ENCODE measurements at regions not wholly inside any gene's neighbourhood (a gene's known extent, or its start where the extent isn't known, plus 50 kb on each side); places are given as distances from the start of the nearest gene placed in this dataset.
A peak's percentile ranks its signal among the peaks of the same experiment; 100 is the strongest.

- DNase-seq: no peak
These were observed 319.2 kb upstream of the LRATD1 start for GRCh38 chr2:14313341-14313740.

DNA sequence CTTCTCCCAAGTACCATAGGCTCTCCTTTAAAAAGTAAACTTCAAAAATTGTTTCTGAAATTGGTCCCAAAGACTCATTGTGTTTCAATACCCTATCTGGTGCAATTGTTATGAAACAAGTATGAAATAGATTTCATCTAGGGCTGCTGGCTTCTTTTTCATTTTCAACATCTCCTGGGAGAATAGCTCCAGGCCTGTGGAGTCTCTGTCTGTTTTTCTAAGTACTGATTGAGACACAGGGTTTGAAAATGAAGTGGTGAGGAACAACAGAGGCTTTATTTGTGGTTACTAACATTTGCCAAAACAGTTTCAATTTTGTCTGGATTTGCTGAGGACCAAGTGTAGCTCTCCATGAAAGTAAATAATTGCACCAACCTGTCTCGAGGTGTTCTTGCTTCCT lies 315.9 kb upstream of the LRATD1 start:
- DNase-seq: no peak

DNA sequence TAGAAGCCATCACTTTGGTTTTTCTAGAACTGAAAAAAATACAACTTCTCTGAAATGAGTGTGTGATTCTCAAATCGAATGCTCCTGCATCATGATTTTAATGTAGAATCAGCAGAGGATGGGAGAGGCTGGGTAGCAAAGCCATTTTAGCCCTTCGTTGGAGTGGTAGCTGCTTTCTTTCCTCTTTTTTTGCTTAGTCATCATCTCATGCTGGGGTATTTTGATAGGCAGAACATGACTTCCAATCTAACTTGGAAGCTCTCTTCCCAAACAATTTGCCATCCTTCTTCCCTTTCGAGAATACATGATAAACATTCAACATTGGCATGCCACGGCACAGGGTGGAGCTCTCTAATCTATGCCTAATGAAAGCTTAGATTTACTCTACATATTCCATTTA lies 311.2 kb upstream of the LRATD1 start:
- no peak for DNase-seq

DNA sequence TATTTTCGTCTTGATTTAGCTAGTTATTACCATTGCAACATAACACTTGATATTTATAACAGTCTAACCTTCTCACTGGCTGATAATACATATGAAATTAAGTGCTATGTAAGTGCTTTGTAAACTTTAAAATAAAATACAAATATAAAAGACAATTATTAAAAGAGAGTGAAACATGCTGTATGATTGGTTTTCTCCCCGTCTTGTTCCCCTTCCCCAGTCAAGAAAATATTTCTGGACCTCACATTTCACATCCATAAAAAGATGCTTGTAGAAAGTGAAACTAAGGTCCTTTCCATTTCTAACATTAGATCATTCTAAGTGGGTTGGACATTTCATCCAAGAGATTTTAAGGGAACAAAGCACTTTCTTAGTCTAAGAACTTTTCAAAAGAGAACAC lies 310.2 kb upstream of the LRATD1 start:
- DNase-seq: no peak

DNA sequence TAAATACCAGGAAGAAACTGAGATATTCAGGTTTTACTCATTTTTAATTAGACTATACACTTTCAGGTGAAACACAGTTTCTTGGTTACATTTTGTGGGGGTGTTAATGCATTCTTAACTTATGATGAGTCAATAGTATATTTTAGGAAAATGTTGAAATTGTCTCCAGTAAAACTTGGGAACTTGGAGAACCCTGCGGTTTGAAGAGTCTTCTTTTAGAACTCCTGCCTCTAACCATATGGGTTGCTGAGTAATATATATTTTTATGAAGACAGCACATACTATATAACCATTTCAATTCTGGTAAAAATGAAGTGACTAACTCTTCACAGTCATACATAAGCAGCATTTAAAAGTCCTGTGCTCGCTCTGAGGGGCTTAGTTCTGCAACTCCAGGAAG lies 308.2 kb upstream of the LRATD1 start:
- DNase-seq: no peak

DNA sequence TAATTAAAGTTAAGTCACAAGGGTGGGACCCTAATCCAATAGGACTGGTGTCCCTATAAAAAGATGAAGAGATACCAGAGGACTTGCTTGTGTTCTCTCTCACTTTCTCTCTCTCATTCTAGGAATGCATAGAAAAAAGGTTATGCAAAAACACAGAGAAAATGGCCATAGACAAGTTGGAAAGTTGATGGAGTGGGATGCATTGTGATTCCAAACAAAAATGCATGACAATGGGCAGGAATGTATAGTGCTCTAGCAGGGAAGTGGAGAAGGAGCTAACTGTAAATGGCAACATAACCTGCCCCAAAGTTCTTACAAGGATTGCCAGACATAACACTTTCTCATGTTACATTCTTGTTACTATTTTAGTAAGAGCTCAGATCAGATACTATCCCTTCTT lies 301.6 kb upstream of the LRATD1 start:
- DNase-seq: no peak

- DNase-seq: no peak
These were observed 295.6 kb upstream of the LRATD1 start for GRCh38 chr2:14336759-14337382.

DNA sequence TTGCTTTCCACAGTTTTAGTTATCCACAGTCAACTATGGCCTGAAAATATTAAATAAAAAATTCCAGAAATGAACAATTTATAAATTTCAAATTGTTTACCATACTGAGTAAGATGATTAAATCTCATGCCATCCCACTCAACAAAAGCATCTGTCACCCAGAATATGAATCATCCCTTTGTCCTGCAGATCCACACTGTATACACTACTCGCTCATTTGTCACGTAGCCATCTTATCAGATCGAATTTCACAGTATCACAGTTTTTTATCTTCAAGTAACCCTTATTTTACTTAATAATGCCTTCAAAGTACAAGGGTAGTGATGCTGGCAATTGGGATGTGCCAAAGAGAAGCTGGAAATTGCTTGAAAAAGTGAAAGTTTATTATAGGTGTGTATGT lies 291.8 kb upstream of the LRATD1 start:
- DNase-seq: no peak

DNA sequence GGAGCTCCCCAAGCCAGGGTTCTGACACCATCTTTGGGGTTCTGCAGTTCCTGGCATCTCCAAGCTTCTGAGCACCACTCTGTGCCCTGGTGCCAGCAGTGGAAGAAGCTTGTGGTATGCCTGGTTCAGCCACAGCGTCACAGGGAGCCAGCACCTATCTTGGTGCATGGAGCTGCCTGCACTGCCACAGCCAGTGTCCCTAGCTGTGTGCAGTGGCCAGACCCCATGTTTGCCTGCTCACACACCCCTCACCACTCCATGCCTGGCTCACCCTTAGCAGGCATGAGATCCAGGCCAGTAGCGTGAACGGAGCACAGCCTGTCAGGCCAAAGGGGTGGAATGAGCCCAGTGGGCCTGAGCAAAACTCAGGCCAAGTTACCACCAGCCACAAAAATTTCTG lies 290.2 kb upstream of the LRATD1 start:
- DNase-seq: no peak

DNA sequence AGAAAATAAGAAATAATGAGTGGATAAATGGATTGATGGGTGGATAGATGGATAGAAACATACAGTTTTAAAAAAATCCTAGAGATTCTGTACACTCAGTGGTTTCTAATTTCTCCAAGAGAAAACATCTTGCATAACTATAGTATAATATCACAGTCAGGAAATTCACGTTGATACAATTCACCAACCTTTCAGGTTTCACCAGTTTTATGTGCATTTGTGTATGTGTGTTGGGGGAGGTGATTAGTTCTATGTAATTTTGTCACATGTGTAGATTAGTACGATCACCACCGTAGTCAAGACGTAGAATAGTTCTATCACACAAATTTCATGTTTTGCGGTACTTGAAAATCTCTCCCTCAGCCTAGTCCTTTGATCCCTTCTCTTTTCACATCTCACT lies 288.2 kb upstream of the LRATD1 start:
- no peak for DNase-seq

GRCh38 chr2:14348247-14348646 lies 284.3 kb upstream of the LRATD1 start:
- no peak for DNase-seq

- DNase-seq: no peak
These were observed 281.7 kb upstream of the LRATD1 start for GRCh38 chr2:14350856-14351255.

GRCh38 chr2:14352067-14352466 lies 280.4 kb upstream of the LRATD1 start:
- no peak for DNase-seq

DNA sequence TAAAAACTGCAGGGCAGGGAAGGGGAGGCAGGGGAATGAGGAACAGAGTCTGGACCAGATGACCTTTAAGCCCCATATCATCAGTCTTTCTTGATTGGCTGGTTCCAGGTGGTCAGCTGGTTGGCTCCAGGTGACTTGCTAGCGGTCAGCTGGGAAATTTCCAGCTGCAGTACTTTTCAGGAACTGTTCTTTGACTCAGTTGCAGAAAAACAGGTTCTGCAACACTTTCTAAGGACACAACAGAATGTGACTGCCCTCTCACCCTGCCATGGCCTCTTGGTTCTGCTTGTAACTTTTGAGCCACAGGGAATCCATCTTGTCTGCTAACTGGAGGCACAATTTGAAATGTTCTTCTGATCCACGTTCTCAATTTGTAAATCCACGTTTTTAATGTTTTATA lies 278.3 kb upstream of the LRATD1 start:
- DNase-seq: no peak

DNA sequence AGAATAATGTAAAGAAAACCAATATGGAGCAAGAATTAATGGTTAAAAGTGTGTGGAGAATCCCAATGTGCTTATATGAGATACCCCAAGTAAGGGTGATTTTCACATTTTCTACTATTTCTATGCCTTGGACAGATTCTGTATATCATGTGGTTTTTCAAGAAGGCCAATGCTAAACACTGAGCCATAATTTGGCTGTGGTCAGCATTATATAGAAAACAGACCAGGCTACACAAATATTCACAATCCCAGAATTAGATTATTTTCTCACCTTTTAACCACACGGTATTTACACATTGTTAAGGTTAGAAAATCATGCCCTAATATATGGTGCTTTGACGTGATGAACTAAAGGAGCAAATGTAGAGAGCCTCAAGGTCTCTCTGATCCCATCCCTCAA lies 277.4 kb upstream of the LRATD1 start:
- no peak for DNase-seq

DNA sequence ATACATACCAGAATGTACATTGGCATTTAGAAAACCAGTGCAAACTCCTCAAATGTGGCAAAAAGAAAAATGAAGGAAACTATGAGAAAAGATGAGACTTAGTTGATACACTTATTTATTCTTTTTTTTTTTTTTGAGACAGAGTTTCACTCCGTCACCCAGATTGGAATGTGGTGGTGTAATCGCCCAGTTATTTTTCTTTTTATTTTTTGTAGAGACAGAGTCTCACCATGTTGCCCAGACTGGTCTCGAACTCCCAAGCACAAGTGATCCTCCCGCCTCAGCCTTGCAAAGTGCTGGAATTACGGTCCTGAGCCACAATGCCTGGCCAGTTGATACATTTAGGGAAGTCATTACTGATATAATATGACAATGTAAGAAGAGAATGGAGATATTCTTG lies 274.2 kb upstream of the LRATD1 start:
- DNase-seq: no peak

GRCh38 chr2:14358774-14359173 lies 273.7 kb upstream of the LRATD1 start:
- no peak for DNase-seq

- DNase-seq: no peak
These were observed 269.4 kb upstream of the LRATD1 start for GRCh38 chr2:14363137-14363536.

DNA sequence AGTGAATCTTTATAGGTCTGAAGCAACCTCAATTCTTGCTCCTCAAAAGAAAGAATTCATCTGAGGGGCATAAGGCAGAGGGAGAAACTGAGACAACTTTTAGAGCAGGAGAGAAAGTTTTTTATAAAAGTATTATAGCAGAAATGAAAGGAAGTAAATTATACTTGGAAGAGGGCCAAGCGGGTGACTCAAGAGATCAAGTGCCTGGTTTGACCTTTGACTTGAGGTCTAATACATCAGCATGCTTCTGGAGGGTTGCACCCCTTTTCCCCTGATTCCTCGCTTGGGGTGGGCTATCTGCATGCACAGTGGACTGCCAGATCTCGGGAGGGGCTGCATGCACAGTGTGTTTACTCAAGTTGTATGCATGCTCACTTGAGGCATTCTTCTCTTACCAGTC lies 268.5 kb upstream of the LRATD1 start:
- no peak for DNase-seq

- no peak for DNase-seq
These were observed 268.0 kb upstream of the LRATD1 start for GRCh38 chr2:14364471-14364870.

GRCh38 chr2:14385043-14385442 lies 247.5 kb upstream of the LRATD1 start:
- DNase-seq: no peak

GRCh38 chr2:14387332-14387731 lies 245.2 kb upstream of the LRATD1 start:
- no peak for DNase-seq

DNA sequence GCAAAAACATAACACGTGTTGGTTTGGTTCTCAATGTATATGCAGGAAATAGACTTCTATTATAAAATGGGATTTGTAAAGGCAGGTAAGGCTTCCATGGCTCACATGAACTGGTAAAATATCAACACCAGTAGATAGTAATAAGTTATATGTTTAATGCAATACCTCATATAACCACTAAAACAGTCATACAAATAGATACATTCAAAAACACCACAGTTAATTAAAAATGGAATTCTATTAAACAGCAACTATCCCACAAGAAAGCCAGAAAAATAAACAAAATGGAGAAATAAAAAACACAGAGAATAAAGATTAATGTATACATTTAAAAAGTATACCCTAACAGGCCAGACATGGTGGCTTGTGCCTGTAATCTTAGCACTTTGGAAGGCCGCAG lies 243.8 kb upstream of the LRATD1 start:
- no peak for DNase-seq

DNA sequence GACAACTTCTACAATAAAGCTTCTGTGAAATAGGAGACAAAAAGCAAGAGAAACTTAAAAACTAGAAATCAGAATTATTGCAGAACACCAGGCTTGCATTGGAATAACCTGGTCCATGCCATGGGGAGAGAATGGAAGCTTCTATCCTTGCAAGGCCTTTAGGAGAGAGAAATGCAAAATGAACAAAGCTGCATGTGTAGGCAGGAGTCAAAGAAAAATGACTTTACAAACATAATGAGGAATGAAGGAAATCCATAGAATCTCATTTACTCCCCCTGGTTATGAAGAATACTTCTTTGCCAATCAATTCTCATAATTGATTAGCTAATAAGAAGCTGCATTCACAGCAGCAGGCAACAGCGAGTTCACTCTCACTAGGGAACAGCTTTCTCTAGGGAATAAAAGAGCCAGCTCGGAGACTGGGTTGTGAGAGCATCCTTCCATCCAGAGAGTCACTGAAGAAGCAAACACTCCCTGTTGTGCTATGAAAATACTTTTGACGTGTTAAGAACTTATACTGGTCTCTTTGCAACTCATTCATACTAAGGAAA lies 235.9 kb upstream of the LRATD1 start:
- DNase-seq: no peak

DNA sequence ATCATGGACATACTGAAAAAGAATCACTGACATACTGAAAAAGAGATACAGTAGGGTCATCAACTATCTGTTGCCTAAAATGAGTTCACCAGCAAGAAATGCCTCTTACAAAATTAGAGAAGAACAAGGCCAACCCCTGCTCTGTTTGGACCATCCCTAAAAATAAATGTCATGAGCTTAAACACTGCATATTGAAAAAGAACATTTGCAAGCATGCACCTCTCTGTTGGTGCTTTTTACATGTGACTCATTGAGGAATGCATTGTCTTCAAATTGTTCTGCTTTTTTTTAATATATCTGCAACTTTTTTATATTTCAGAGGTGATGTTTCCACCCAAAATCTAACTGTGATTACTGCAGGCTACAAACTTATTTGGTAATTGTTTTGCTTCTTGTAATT lies 233.9 kb upstream of the LRATD1 start:
- no peak for DNase-seq

- peak; percentile 28 for DNase-seq
These were observed 230.6 kb upstream of the LRATD1 start for GRCh38 chr2:14401873-14402272.
